NCI-H82 treated with DMSO at 0.1 percent for 48 hours (cell line): ENCODE measurements at regions not wholly inside any gene's neighbourhood (a gene's known extent, or its start where the extent isn't known, plus 50 kb on each side); places are given as distances from the start of the nearest gene placed in this dataset.

Experiments
- DNase-seq: peaks from one replicate; lab custom pipeline; 2025; ENCODE audit not compliant: unreplicated experiment; lab: John Stamatoyannopoulos, UW

GRCh38 chr20:24339210-24339641 lies 130.2 kb upstream of the SYNDIG1 start:
- no peak for DNase-seq

GRCh38 chr20:24337551-24337950 lies 131.9 kb upstream of the SYNDIG1 start:
- no peak for DNase-seq

GRCh38 chr20:24337069-24337468 lies 132.4 kb upstream of the SYNDIG1 start:
- DNase-seq: no peak

GRCh38 chr20:24334830-24335229 lies 134.6 kb upstream of the SYNDIG1 start:
- DNase-seq: no peak

GRCh38 chr20:24332956-24333355 lies 136.5 kb upstream of the SYNDIG1 start:
- DNase-seq: no peak

- DNase-seq: no peak
Observed at GRCh38 chr20:24331939-24332338, 137.5 kb upstream of the SYNDIG1 start.

- no peak for DNase-seq
Observed at GRCh38 chr20:24328901-24329300, 140.5 kb upstream of the SYNDIG1 start.

- no peak for DNase-seq
Observed at GRCh38 chr20:24321973-24322372, 147.5 kb upstream of the SYNDIG1 start.

- DNase-seq: no peak
Observed at GRCh38 chr20:24318569-24319352, 150.7 kb upstream of the SYNDIG1 start.

GRCh38 chr20:24317224-24317623 lies 152.2 kb upstream of the SYNDIG1 start:
- DNase-seq: no peak

- DNase-seq: no peak
Observed at GRCh38 chr20:24316731-24317130, 152.7 kb upstream of the SYNDIG1 start.

- DNase-seq: peak; percentile 92
Observed at GRCh38 chr20:24314053-24314452, 155.4 kb upstream of the SYNDIG1 start.

GRCh38 chr20:24309596-24309995 lies 159.8 kb upstream of the SYNDIG1 start:
- peak; percentile 49 for DNase-seq

GRCh38 chr20:24305371-24305770 lies 164.1 kb upstream of the SYNDIG1 start:
- DNase-seq: no peak

- DNase-seq: no peak
Observed at GRCh38 chr20:24304291-24304690, 165.1 kb upstream of the SYNDIG1 start.

GRCh38 chr20:24303393-24304170 lies 165.8 kb upstream of the SYNDIG1 start:
- DNase-seq: no peak

- DNase-seq: peak; percentile 21
Observed at GRCh38 chr20:24297993-24298392, 171.4 kb upstream of the SYNDIG1 start.

GRCh38 chr20:24296477-24297261 lies 172.8 kb upstream of the SYNDIG1 start:
- DNase-seq: peak; percentile 74

GRCh38 chr20:24291014-24291413 lies 178.4 kb upstream of the SYNDIG1 start:
- DNase-seq: no peak

GRCh38 chr20:24289737-24290481 lies 179.5 kb upstream of the SYNDIG1 start:
- no peak for DNase-seq

GRCh38 chr20:24283186-24283585 lies 186.2 kb upstream of the SYNDIG1 start:
- no peak for DNase-seq
